A549 (cell line): ENCODE measurements at regions not wholly inside any gene's neighbourhood (a gene's known extent, or its start where the extent isn't known, plus 50 kb on each side); places are given as distances from the start of the nearest gene placed in this dataset.

ENCODE experiments used
- CTCF ChIP-seq: fragments of >200 bp; sonication (Bioruptor Twin); formaldehyde crosslinking; IDR thresholded peaks from 3 replicates; pipeline ENCODE4 v1.5.1; 2016
- EP300 ChIP-seq, 2 experiments: fragments of >200 bp; sonication (Bioruptor Twin); formaldehyde crosslinking; IDR thresholded peaks; 2 replicates in 1 of 2; 3 replicates in 1 of 2; pipeline ENCODE4 v1.6.1; 2016 to 2017
- FOXS1 ChIP-seq: fragments of 250-450 bp; sonication (Bioruptor Pico); IDR thresholded peaks from 2 replicates; pipeline ENCODE4 v1.5.0; 2020; ENCODE audit warnings: mild to moderate bottlenecking, moderate library complexity
- HEYL ChIP-seq: fragments of 250-450 bp; sonication (Bioruptor Pico); IDR thresholded peaks from 2 replicates; pipeline ENCODE4 v1.8.0; 2021; ENCODE audit warnings: mild to moderate bottlenecking, moderate library complexity
- HOXA7 ChIP-seq: fragments of 250-450 bp; sonication (Bioruptor Pico); IDR thresholded peaks from 2 replicates; pipeline ENCODE4 v1.5.0; 2020; ENCODE audit warnings: mild to moderate bottlenecking, moderate library complexity
- JUN ChIP-seq, 2 experiments: fragments of >200 bp; sonication (Bioruptor Twin); formaldehyde crosslinking; IDR thresholded peaks; 2 replicates in 1 of 2; 3 replicates in 1 of 2; pipeline ENCODE4 v1.6.1; 2016 to 2017
- NFE2L2 ChIP-seq: fragments of 150-350 bp; conservative IDR thresholded peaks from 2 replicates; pipeline ENCODE4 v1.6.1; 2014; ENCODE audit warnings: low read length
- NR3C1 ChIP-seq: fragments of >200 bp; sonication (Bioruptor Twin); formaldehyde crosslinking; IDR thresholded peaks from 3 replicates; pipeline ENCODE4 v1.6.1; 2017
- POLR2A ChIP-seq: IDR thresholded peaks from 2 replicates; pipeline ENCODE4 v1.6.1; 2012; ENCODE audit warnings: mild to moderate bottlenecking, low read length
- REST ChIP-seq: fragments of 200-600 bp; sonication (generic); IDR thresholded peaks from 2 replicates; pipeline ENCODE4 v1.6.1; 2016; ENCODE audit warnings: antibody characterized with exemption, mild to moderate bottlenecking, moderate library complexity
- SMC3 ChIP-seq: fragments of >200 bp; sonication (Bioruptor Twin); formaldehyde crosslinking; IDR thresholded peaks from 3 replicates; pipeline ENCODE4 v1.6.1; 2018; ENCODE audit warnings: inconsistent platforms
- SREBF2 ChIP-seq: fragments of 450-650 bp; IDR thresholded peaks from 2 replicates; pipeline ENCODE4 v1.6.1; 2014; ENCODE audit warnings: mild to moderate bottlenecking, moderate library complexity
- ZSCAN20 ChIP-seq: fragments of 250-450 bp; sonication (Bioruptor Pico); IDR thresholded peaks from 2 replicates; pipeline ENCODE4 v1.8.0; 2022; ENCODE audit warnings: mild to moderate bottlenecking, moderate library complexity
- TF ChIP-seq, protein P1 (sequence below): fragments of >200 bp; sonication (Bioruptor Twin); formaldehyde crosslinking; IDR thresholded peaks from 3 replicates; pipeline ENCODE4 v1.6.1; 2016

- TF ChIP-seq POLR2A (no peak), CTCF (peak; percentile 56), FOXS1 (CRISPR knock-in tag) (no peak), REST (no peak), HEYL (no peak), JUN (IDR thresholded peaks at IDR 0.05) (no peak), SMC3 (peak; percentile 13; the same call in 1 of the 3 replicates), NR3C1 (no peak), SREBF2 (no peak), NFE2L2 (no peak), HOXA7 (no peak), ZSCAN20 (CRISPR knock-in tag) (no peak), EP300 (IDR thresholded peaks at IDR 0.05) (no peak)
- TF ChIP-seq, protein P1, sequence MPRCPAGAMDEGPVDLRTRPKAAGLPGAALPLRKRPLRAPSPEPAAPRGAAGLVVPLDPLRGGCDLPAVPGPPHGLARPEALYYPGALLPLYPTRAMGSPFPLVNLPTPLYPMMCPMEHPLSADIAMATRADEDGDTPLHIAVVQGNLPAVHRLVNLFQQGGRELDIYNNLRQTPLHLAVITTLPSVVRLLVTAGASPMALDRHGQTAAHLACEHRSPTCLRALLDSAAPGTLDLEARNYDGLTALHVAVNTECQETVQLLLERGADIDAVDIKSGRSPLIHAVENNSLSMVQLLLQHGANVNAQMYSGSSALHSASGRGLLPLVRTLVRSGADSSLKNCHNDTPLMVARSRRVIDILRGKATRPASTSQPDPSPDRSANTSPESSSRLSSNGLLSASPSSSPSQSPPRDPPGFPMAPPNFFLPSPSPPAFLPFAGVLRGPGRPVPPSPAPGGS = no peak
Observed at GRCh38 chr18:43571078-43571689, 293.9 kb upstream of the SYT4 start.
